Jurkat, Clone E6-1 (cell line): ENCODE measurements at regions not wholly inside any gene's neighbourhood (a gene's known extent, or its start where the extent isn't known, plus 50 kb on each side); places are given as distances from the start of the nearest gene placed in this dataset.

ENCODE experiments used
- DNase-seq: peaks from one replicate; pipeline ENCODE4 v3.0.0-alpha.2; 2011; ENCODE audit warnings: low read depth, low spot score
- H3K4me3 ChIP-seq: 2 replicates; pipeline ENCODE4 v1.5.1; 2011; ENCODE audit warnings: mild to moderate bottlenecking, low read length, control low read depth, moderate library complexity

GRCh38 chr14:97489750-97490149 is 692.6 kb downstream of the VRK1 start:
- DNase-seq: no peak
- H3K4me3 ChIP-seq: no peak overlapping the region

DNA sequence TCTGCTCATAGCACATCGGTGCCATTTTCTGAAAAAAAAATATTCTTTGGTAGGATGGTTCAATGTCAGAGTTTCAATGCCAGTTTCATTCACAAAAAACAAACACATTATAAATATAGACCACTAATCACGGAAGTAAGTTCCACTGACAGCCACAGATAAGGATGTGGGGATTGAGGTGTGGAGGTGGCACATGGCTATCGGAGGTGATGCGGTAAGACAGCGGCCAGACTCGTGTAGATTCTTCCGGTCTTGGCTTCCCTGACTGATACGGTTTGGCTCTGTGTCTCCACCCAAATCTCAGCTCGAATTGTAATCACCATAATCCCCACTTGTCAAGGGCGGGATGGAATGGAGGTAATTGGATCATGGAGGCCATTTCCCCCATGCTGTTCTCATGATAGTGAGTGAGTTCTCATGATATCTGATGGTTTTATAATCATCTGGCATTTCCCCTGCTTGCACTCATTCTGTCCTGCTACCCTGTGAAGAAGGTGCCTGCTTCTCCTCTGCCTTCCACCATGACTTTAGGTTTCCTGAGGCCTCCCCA is 693.4 kb downstream of the VRK1 start:
- no peak for DNase-seq
- no peak overlapping the region for H3K4me3 ChIP-seq

- no peak for DNase-seq
- H3K4me3 ChIP-seq: no peak overlapping the region
These were observed 694.5 kb downstream of the VRK1 start for GRCh38 chr14:97491697-97492096.

- DNase-seq: no peak
- no peak overlapping the region for H3K4me3 ChIP-seq
These were observed 702.8 kb downstream of the VRK1 start for GRCh38 chr14:97499790-97500481.

GRCh38 chr14:97506626-97507025 is 709.4 kb downstream of the VRK1 start:
- DNase-seq: no peak

DNA sequence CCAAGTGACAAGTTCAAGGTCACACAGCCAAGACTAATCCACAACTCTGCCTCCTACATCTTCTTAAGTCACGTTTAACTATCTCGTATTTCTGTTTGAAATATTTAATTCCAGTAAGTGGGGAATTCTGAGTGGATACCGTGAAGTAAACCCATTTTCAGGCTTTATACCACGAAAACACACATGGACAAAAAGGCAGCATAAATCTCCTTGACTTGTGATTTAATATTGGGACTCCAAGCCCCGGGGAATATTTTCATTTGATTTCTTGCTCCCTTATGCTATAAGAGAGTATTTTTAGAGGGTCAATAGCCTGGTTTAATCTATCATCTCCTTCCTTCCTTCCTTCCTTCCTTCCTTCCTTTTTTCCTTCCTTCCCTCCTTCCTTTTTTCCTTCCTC is 716.7 kb downstream of the VRK1 start:
- no peak for DNase-seq
- H3K4me3 ChIP-seq: no peak overlapping the region

More at GRCh38 chr14:97506626-97507025, 709.4 kb downstream of the VRK1 start:
- no peak overlapping the region for H3K4me3 ChIP-seq

DNA sequence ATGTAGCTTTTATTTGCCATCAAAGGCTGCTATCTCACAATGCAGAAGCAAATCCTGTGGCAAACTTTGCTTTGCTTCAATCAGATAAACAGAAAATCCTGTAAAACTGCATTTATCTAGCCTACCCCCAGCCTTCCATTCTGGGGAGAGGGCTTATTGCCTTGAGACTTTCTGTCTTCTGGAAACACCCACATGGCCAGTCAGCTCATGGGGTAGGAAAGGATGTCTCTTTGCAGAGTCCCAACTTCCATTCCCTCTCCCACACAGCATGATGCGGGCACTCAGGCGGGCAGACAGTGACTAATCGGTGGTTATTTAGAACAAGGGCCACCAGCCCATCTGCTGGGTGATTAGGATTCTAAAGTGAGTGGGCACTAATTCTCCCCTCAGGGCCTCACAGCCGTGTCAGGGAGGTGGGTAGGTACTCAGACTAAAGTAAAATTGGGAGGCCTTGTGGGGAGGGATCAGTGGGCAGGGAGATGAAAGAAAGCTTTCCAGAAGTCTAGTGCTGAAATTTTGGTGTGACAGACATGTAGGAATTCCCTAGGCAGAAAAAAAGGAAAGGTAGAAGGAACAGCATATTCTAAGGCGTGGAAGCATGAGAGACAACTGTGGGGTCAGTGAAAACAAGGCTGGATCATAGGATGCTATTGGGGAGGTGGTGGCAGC is 720.5 kb downstream of the VRK1 start:
- no peak overlapping the region for H3K4me3 ChIP-seq
- peak; percentile 15 for DNase-seq

DNA sequence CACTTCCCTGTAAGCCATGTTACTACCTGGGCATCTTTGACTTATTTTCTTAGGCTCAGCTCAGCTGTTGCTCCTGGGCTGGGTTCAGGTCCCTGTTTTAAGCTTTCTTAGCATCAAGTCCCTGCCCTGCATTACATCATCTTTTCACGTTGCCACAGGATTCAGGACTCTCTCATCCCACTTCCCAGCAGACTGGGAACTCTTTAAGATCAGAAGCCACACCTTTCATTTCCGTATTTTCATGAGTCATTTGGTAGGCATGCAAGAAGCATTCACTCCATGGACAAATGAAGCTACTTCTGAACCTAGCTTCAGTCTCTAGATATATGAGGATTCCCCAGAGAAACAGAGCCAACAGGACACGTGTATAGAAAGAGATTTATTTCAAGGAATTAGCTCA is 726.8 kb downstream of the VRK1 start:
- no peak overlapping the region for H3K4me3 ChIP-seq
- no peak for DNase-seq

- no peak overlapping the region for H3K4me3 ChIP-seq
- DNase-seq: peak; percentile 34
These were observed 727.6 kb downstream of the VRK1 start for GRCh38 chr14:97524589-97525319.

- no peak overlapping the region for H3K4me3 ChIP-seq
- no peak for DNase-seq
These were observed 730.8 kb downstream of the VRK1 start for GRCh38 chr14:97527993-97528392.

GRCh38 chr14:97532052-97532451 is 734.9 kb downstream of the VRK1 start:
- no peak for DNase-seq
- H3K4me3 ChIP-seq: no peak overlapping the region

- H3K4me3 ChIP-seq: no peak overlapping the region
- DNase-seq: no peak
These were observed 739.2 kb downstream of the VRK1 start for GRCh38 chr14:97536421-97536820.

DNA sequence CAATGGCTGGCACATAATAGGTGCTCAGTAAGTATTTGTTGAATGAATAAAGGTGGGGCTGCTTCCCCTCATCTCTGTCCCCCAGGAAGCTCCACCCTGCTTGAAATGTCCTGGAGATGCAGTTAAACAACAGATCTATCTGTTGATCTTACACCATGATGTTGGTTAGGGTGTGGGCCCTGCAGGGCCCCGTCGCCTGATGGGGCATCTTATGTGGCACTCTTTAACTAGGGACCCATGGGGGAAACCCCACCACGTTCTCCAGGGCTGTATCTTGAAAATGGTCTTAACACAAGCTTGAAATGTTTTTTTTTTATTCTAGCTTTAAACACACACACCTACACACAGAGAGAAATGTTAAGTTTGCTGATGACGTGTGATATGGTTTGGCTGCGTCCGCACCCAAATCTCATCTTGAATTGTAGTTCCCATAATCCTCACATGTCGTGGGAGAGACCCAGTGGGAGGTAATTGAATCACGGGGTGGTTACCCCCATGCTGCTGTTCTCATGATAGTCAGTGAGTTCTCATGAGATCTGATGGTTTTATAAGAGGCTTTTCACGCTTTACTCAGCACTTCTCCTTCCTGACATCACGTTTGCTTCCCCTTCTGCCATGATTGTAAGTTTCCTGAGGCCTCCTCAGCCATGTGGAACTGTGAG is 741.7 kb downstream of the VRK1 start:
- no peak overlapping the region for H3K4me3 ChIP-seq
- DNase-seq: no peak

DNA sequence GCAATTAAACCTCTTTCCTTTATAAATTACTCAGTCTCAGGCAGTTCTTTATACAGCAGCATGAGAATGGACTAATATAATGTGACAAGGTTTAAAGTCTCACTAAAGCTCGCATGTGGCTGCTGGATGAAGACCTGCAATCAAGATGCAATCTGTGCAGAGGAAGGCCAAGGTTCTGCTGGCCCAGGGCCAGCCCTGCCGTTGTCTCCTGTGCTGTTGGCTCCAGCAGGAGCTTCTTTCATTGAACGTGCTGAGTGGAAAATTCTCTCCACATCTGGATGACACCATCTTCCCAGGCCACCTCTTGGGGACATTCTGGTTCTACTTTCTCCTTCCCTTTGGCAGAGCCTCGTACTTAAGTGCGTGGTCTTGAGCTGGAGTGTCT is 742.2 kb downstream of the VRK1 start:
- H3K4me3 ChIP-seq: no peak overlapping the region
- DNase-seq: no peak

- no peak overlapping the region for H3K4me3 ChIP-seq
- DNase-seq: no peak
These were observed 742.7 kb downstream of the VRK1 start for GRCh38 chr14:97539884-97540283.

DNA sequence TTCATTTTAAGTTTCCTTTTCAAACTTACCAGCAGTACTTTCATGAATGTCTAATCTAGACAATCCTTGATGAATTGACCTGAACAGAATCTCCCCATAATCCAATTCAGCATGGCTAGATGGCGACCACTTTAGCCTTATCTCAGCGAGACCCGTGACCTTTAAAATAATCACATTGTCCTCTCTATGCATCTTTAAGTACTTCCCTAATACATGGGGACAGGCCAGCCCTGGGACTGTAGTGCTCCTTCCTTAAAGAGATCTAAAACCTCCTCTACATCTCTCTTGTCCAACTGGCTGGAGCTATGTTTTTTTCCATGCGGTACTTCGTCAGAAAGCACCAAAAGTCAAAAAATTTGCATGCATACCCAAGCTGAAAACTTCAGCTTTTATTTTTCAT is 746.0 kb downstream of the VRK1 start:
- DNase-seq: no peak
- H3K4me3 ChIP-seq: no peak overlapping the region

GRCh38 chr14:97543816-97544215 is 746.6 kb downstream of the VRK1 start:
- DNase-seq: no peak
- no peak overlapping the region for H3K4me3 ChIP-seq

GRCh38 chr14:97544571-97544970 is 747.4 kb downstream of the VRK1 start:
- DNase-seq: no peak
- no peak overlapping the region for H3K4me3 ChIP-seq

- H3K4me3 ChIP-seq: no peak overlapping the region
- no peak for DNase-seq
These were observed 749.5 kb downstream of the VRK1 start for GRCh38 chr14:97546491-97547230.
